GM12878 (cell line): ENCODE measurements at regions not wholly inside any gene's neighbourhood (a gene's known extent, or its start where the extent isn't known, plus 50 kb on each side); places are given as distances from the start of the nearest gene placed in this dataset.

Experiments used
- ATAC-seq: fragments of 200-7000 bp; cut with Tn5 transposase; 3 replicates; pipeline ENCODE4 v1.9.1; 2020; ENCODE audit warnings: mild to moderate bottlenecking, moderate library complexity
- BruUV-seq: library from RNA; stranded (reverse); fragments of 400-500 nt; replicated peaks from 2 replicates; lab custom pipeline; 2021; lab: Mats Ljungman, UMichigan
- CTCF ChIA-PET: fragments of 300-600 bp; sonication (Branson Sonifier 250); formaldehyde crosslinking; extraction: SDS; loops from one replicate; lab custom pipeline; 2021; ENCODE audit warnings: inconsistent platforms; lab: Yijun Ruan, JAX
- POLR2A ChIA-PET: fragments of 350-600 bp; formaldehyde crosslinking; extraction: SDS; loops from one replicate; lab custom pipeline; 2021; ENCODE audit warnings: inconsistent platforms; lab: Charles Lee
- RAD21 ChIA-PET: fragments of 300-600 bp; sonication (Branson Sonifier 250); formaldehyde crosslinking; loops from one replicate; lab custom pipeline; 2023; ENCODE audit warnings: antibody characterized with exemption; ENCODE audit not compliant: unreplicated experiment; lab: Charles Lee
- SMC1A ChIA-PET: fragments of 300-600 bp; sonication (Branson Sonifier 250); formaldehyde crosslinking; loops from one replicate; lab custom pipeline; 2023; ENCODE audit not compliant: unreplicated experiment, uncharacterized antibody; lab: Charles Lee
- DNase-seq: peaks from one replicate; pipeline ENCODE4 v3.0.0-alpha.2; 2011; ENCODE audit warnings: low read depth, low spot score
- FAIRE-seq: peaks from 3 replicates; lab custom pipeline; 2011; peaks lifted over from hg19 to GRCh38; lab: Jason Lieb, UNC
- H2AFZ ChIP-seq: 2 replicates; pipeline ENCODE4 v1.6.0; 2011; ENCODE audit warnings: low read depth, low read length, control low read depth; ENCODE audit not compliant: control insufficient read depth
- H3K27ac ChIP-seq: 2 replicates; pipeline ENCODE4 v1.5.1; 2011; ENCODE audit warnings: control low read depth; ENCODE audit not compliant: control insufficient read depth, insufficient read depth
- H3K27me3 ChIP-seq, 2 experiments: replicated peaks in 1 of 2; 2 replicates each; pipeline versions ENCODE4 v1.6.0 to v1.6.1; 2011; ENCODE audit warnings: low read length in 1 of 2; ENCODE audit not compliant: control insufficient read depth in 2 of 2, insufficient read depth in 2 of 2
- H3K36me3 ChIP-seq, 2 experiments: 2 replicates each; pipeline ENCODE4 v1.5.1; 2011; ENCODE audit warnings: low read length in 1 of 2; ENCODE audit not compliant: control insufficient read depth in 2 of 2, insufficient read depth in 2 of 2
- H3K4me1 ChIP-seq: 2 replicates; pipeline ENCODE4 v1.6.1; 2011; ENCODE audit warnings: mild to moderate bottlenecking, low read length, moderate library complexity, mixed read lengths; ENCODE audit not compliant: control insufficient read depth, insufficient read depth
- H3K4me2 ChIP-seq: 2 replicates; pipeline ENCODE4 v1.6.0; 2011; ENCODE audit warnings: control low read depth; ENCODE audit not compliant: control insufficient read depth, insufficient read depth
- H3K4me3 ChIP-seq: fragments of 200-600 bp; sonication (generic); 2 replicates; pipeline ENCODE4 v1.5.1; 2016
- H3K79me2 ChIP-seq: 2 replicates; pipeline ENCODE4 v1.6.0; 2011; ENCODE audit warnings: low read length; ENCODE audit not compliant: control insufficient read depth, insufficient read depth
- H3K9ac ChIP-seq: 2 replicates; pipeline ENCODE4 v1.8.0; 2011; ENCODE audit warnings: low read length, control low read depth, mixed read lengths; ENCODE audit not compliant: control insufficient read depth, insufficient read depth
- H3K9me3 ChIP-seq: replicated peaks from 3 replicates; pipeline ENCODE4 v1.5.1; 2011; ENCODE audit warnings: mild to moderate bottlenecking, low read length; ENCODE audit not compliant: control insufficient read depth, insufficient read depth
- H4K20me1 ChIP-seq: 2 replicates; pipeline ENCODE4 v1.6.0; 2011; ENCODE audit not compliant: control insufficient read depth, insufficient read depth
- ASH2L ChIP-seq: fragments of 300-600, 200-600 bp; sonication (generic); IDR thresholded peaks from 2 replicates; pipeline ENCODE4 v1.6.1; 2017; ENCODE audit warnings: low read depth, mild to moderate bottlenecking, borderline replicate concordance
- CEBPZ ChIP-seq: fragments of 150-350 bp; IDR thresholded peaks from 2 replicates; pipeline ENCODE4 v1.6.1; 2016; ENCODE audit warnings: low read depth, low read length
- EED ChIP-seq: sonication (generic); IDR thresholded peaks from 2 replicates; pipeline ENCODE4 v1.6.1; 2016; ENCODE audit warnings: antibody characterized with exemption, low read depth
- ESRRA ChIP-seq: IDR thresholded peaks from 2 replicates; pipeline ENCODE4 v1.6.1; 2012; ENCODE audit warnings: mild to moderate bottlenecking, low read length, improper control_type of control experiment
- FOXK2 ChIP-seq: fragments of 450-650 bp; IDR thresholded peaks from 2 replicates; pipeline ENCODE4 v1.6.1; 2017; ENCODE audit warnings: mild to moderate bottlenecking, moderate library complexity
- GABPA ChIP-seq: IDR thresholded peaks from 2 replicates; pipeline ENCODE4 v1.6.1; 2014; ENCODE audit warnings: antibody characterized with exemption, low read depth, mild to moderate bottlenecking, inconsistent platforms
- IKZF1 ChIP-seq: fragments of 450-650 bp; conservative IDR thresholded peaks from 2 replicates; pipeline ENCODE4 v1.6.1; 2017; ENCODE audit warnings: antibody characterized with exemption, mild to moderate bottlenecking
- LARP7 ChIP-seq: fragments of 450-650 bp; IDR thresholded peaks from 2 replicates; pipeline ENCODE4 v1.6.1; 2017; ENCODE audit warnings: mild to moderate bottlenecking
- MTA2 ChIP-seq: fragments of 450-650 bp; IDR thresholded peaks from 2 replicates; pipeline ENCODE4 v1.6.1; 2016; ENCODE audit warnings: low read depth, mild to moderate bottlenecking, moderate library complexity
- MYB ChIP-seq: fragments of 150-350 bp; IDR thresholded peaks from 2 replicates; pipeline ENCODE4 v1.6.1; 2014; ENCODE audit warnings: mild to moderate bottlenecking, low read depth, low read length, borderline replicate concordance
- PAX5 ChIP-seq: IDR thresholded peaks from 2 replicates; pipeline ENCODE4 v1.6.1; 2011; ENCODE audit warnings: low read depth, low read length, borderline replicate concordance
- USF2 ChIP-seq: IDR thresholded peaks from 2 replicates; pipeline ENCODE4 v1.6.1; 2011; ENCODE audit warnings: low read depth, low read length, improper control_type of control experiment, borderline replicate concordance
- ZBTB40 ChIP-seq: fragments of 450-650 bp; IDR thresholded peaks from 2 replicates; pipeline ENCODE4 v1.6.1; 2016; ENCODE audit warnings: mild to moderate bottlenecking, moderate library complexity, borderline replicate concordance
- ZNF207 ChIP-seq: fragments of 450-650 bp; IDR thresholded peaks from 2 replicates; pipeline ENCODE4 v1.6.1; 2014; ENCODE audit warnings: antibody characterized with exemption, mild to moderate bottlenecking, borderline replicate concordance
- ZSCAN29 ChIP-seq: fragments of 450-650 bp; IDR thresholded peaks from 2 replicates; pipeline ENCODE4 v1.6.1; 2017; ENCODE audit warnings: mild to moderate bottlenecking, moderate library complexity
- WGBS: methylation state at CpG from one replicate; pipeline ENCODE4 v1.1.6; 2016; ENCODE audit warnings: low lambda C conversion rate; ENCODE audit not compliant: insufficient replicate concordance, insufficient coverage; ENCODE audit errors: missing lambda C conversion rate; 5-methylcytosine and 5-hydroxymethylcytosine counted together
- in situ Hi-C: fragments of 300-500 bp; cut with MboI; formaldehyde crosslinking; loops from 9 replicates; pipeline ENCODE4 v1.14.3; 2018; ENCODE audit warnings: mixed read lengths
- intact Hi-C: fragments of 100-400 bp; cut with micrococcal nuclease; formaldehyde crosslinking; loops from one replicate; pipeline ENCODE4 v1.14.2; 2022; ENCODE audit not compliant: unreplicated experiment
- TF ChIP-seq, protein P1 (sequence below): fragments of 450-650 bp; IDR thresholded peaks from 2 replicates; pipeline ENCODE4 v1.6.1; 2014; ENCODE audit warnings: mild to moderate bottlenecking
- TF ChIP-seq, protein P2 (sequence below): IDR thresholded peaks from 2 replicates; pipeline ENCODE4 v1.6.1; 2011; ENCODE audit warnings: low read depth, mild to moderate bottlenecking, low read length, moderate library complexity, borderline replicate concordance; ENCODE audit errors: extremely low read depth

- intact Hi-C loops, result no loop called here
- H3K27me3 ChIP-seq, result no peaks in the 10 kb centered on the region
- H3K4me2 ChIP-seq, result no peak overlapping the region
- DNase-seq, result no peak
- SMC1A ChIA-PET, result no interaction called here
- WGBS, result 59% methylated on average over 19 of the region's 19 CpGs
- no peak for FAIRE-seq
- POLR2A ChIA-PET, result no interaction called here
- no peak overlapping the region for H3K9ac ChIP-seq
- no peak overlapping the region for H3K27ac ChIP-seq
- H3K4me3 ChIP-seq, result no peak overlapping the region
- RAD21 ChIA-PET, result no interaction called here
- H3K4me1 ChIP-seq, result no peaks in the 10 kb centered on the region
- no peaks in the 10 kb centered on the region; the same call in 2 of the 3 replicates for H3K9me3 ChIP-seq
- no peak overlapping the region for H2AFZ ChIP-seq
- in situ Hi-C loops, result no loop called here
- CTCF ChIA-PET, result no interaction called here
- no peak for ATAC-seq
- no peaks in the 10 kb centered on the region for H4K20me1 ChIP-seq
- H3K79me2 ChIP-seq, result no peaks in the 10 kb centered on the region
- no TSS peak for BruUV-seq
- H3K36me3 ChIP-seq, result no peaks in the 10 kb centered on the region
- TF ChIP-seq MYB (no peak), ASH2L (no peak), EED (no peak), PAX5 (no peak), FOXK2 (no peak), LARP7 (no peak), IKZF1 (no peak), ESRRA (no peak), ZSCAN29 (no peak), MTA2 (no peak), ZBTB40 (no peak), CEBPZ (no peak), GABPA (no peak), USF2 (no peak), ZNF207 (no peak)
- TF ChIP-seq, protein P1, sequence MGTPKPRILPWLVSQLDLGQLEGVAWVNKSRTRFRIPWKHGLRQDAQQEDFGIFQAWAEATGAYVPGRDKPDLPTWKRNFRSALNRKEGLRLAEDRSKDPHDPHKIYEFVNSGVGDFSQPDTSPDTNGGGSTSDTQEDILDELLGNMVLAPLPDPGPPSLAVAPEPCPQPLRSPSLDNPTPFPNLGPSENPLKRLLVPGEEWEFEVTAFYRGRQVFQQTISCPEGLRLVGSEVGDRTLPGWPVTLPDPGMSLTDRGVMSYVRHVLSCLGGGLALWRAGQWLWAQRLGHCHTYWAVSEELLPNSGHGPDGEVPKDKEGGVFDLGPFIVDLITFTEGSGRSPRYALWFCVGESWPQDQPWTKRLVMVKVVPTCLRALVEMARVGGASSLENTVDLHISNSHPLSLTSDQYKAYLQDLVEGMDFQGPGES, result no peak
- TF ChIP-seq, protein P2, sequence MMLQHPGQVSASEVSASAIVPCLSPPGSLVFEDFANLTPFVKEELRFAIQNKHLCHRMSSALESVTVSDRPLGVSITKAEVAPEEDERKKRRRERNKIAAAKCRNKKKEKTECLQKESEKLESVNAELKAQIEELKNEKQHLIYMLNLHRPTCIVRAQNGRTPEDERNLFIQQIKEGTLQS, result no peak
Measured at GRCh38 chr19:57002195-57002601, 117.6 kb upstream of the USP29 start.
